Islet precursor cell (in vitro differentiated cells): ENCODE measurements at regions not wholly inside any gene's neighbourhood (a gene's known extent, or its start where the extent isn't known, plus 50 kb on each side); places are given as distances from the start of the nearest gene placed in this dataset.
A peak's percentile ranks its signal among the peaks of the same experiment; 100 is the strongest.
"Not testable (repeated sequence)": the region's sequence is repeated elsewhere in the genome, so short reads cannot be mapped to it uniquely, and the experiment has no call there.

Experiments
- DNase-seq: peaks from one replicate; pipeline ENCODE4 v3.0.0-alpha.2; 2018

DNA sequence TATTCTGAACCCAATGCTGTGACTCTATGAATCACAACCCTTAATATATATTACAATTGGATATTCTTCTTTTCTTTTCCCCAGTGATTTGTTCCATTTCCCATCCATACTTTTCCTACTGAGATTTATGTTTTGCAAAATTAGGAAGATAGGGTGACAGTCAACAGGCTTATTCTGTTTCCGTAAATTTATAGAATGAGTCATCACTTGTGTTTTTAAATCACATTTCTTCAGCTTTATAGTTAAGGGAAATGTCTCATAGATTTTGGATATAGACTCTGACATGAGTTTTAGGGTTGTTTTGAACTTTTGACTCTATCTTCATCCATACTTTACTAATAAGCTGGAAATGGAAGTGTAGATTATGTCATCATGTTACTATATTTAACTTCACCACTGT lies 661.6 kb upstream of the FBXO33 start:
- DNase-seq = no peak

DNA sequence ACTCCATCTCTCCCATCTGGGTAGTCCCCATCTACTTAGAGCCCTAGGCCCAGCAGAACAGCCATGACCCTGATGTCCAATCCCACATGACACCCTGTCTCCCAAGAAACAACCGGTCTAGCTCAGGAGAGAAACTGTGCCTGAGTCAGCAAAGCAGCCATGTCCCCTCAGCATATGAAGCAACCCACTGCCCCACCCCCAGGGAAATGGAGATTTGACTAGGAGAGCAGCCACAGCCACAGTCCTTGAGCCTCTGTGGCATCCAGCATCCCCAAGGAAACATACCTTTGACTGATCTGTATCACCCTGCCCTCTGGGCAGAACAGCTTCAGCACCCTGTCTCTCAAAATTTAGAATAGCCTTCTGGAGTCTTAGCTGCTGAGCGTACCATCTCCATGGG lies 641.9 kb upstream of the FBXO33 start:
- peak; percentile 69 for DNase-seq

DNA sequence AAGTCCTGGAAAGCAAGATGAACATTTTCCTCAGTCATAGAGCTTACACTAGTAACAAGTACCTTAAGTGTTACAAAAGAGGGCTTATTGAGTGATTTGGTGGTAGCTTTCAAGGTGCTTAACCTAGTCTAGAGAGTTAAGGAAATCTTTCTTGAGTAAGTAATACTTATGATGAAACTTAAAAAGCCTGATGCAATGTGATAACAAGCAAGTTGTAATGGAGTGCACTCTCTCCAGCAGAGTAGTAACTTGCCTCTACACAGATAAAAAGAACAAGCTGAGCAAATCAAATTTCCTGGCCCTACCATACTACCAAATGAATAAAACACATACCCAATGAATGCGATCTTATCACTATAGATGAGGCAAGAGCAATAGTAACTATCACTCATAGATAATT lies 639.9 kb upstream of the FBXO33 start:
- no peak for DNase-seq

DNA sequence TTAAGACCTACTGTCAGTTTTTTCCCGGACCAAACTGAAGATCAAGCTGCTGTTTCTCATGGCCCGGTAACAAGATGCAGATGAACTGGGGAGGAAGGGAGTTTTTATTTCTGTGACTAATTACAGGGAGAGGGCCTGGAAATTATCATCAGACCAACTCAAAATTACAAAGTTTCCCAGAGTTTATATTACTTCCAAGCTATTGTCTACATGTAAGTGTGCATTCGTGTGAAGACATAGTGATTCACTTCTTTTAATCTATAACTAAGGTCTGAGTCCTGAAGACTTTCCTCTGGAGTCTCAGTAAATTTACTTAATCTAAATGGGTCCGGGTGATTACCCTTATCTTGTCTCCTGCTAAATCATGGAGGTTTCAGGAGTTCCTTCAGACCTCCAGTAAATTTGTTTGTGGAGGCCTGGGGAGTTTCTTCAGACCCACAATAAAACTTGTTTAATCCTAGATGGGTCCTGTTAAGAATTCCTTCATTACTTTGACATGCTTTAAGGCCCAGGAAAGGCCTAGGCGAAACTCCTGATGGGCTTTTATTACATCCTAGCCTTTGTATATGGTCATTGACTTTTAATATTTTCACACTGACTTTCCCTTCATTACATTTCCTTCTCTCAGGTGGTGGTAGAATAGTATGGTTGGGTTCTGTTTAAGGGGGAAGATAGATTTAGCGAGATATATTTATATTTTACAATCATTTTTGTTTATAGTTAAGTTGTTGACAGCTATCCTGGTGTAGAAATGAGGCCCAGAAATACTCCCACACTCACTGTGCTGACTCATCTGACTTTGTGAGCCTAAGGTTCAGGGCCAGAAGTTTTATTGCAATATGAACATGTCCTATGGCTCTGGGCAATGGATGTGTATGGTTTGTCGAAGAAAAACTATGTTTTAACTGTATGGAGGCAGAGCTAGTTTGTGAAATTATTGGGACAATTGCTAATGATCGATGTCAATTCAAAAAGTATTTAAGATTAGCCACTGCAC lies 627.0 kb upstream of the FBXO33 start:
- no peak for DNase-seq

DNA sequence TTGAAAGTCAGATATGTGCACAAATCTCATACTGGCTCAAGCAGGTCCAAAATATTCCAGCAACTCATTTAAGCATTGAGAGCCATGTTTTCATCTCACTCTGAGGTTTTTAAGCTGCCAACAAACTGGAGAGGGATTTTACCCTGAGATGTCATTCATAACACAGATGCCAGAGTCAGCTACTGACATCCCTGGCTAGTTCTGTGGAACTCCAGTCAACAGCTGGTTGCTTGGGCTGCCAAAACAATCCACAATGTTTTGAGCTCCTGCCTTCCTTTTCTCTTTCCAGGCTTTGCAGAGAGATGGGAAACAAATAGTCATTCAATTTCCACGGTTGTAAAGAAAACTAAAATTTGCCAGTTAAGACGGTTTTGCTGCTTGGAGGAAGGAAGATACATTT lies 621.2 kb upstream of the FBXO33 start:
- no peak for DNase-seq

DNA sequence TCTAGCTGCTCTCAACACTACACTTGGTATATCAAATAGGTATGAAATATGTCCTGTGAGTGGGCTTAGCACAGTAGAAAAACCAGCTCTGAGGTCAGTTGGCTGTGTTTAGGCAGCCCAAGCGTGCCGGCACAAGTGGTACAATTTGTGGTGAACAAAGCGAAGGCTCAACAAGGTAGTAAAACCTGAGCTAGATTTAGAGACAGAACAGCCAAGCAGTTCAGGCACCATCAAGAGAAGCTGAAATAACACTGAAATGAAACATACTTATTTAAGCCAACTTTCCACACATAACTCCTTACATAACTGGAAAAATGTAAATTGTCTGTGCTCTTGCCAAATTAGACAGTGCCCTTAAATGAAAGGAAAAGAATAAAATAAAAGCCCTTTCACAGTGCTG lies 596.8 kb upstream of the FBXO33 start:
- no peak for DNase-seq

DNA sequence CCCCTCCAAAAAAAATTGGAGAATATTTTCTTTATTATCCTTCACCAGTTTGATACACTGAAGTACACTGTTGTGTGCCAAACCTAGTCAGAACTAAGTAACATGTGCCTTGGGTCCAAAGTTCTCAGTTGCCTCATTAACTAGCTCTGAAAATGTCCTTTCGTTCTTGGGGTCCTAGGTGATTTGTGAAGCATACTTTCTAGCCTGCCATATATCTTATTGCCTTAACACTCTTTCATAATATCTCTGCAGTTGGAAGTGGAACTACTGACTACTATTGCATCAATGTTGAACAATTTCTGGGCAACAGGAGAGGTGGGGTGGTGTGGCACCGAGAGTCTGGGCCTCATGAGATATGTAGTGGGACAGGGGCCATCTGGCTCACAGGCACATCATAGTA lies 592.9 kb upstream of the FBXO33 start:
- DNase-seq = no peak

DNA sequence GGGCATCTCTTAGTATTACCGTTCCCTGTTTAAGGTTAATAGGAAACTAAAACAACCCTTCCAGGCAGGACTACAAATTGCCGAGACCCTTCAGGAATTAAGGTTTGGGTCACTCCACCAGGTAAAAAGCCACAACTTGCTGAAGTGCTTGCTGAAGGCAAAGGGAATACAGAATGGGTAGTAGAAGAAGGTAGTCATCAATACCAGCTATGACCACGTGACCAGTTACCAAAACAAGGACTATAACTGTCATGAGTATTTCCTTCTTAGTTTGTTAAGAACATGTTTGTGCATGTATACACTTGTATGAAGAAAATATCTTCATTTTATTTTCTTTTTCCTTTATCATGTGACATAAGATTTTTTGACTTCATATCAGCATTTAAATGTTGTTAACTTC lies 578.7 kb upstream of the FBXO33 start:
- no peak for DNase-seq

DNA sequence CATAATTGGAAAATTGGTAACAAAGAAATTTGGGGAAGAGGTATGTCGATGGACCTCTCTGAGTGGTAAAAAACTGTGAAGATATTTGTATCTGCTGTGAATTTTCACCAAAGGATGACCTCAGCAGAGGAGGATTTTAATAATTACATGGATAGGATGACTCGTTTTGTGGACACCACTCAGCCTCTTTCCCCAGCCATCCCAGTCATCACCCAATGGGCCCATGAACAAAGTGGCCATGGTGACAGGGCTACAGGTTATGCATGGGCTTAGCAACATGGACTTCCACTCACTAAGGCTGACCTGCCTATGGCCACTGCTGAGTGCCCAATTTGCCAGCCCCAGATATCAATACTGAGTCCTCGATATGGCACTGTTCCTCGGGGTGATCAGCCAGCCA lies 577.5 kb upstream of the FBXO33 start:
- DNase-seq = no peak

DNA sequence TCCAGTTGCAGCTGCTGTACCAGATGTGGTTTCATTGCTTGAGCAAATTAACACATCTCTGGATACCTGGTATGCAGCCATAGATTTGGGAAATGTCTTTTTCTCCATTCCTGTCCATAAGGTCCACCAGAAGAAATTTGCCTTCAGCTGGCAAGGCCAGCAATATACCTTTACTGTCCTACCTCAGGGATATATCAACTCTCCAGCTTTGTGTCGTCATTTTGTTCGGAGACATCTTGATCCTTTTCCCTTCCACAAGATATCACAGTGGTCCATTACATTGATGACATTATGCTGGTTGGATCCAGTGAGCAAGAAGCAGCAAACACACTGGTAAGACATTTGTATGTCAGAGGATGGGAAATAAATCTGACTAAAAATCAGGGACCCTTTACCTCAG lies 576.1 kb upstream of the FBXO33 start:
- DNase-seq = not testable (repeated sequence)

DNA sequence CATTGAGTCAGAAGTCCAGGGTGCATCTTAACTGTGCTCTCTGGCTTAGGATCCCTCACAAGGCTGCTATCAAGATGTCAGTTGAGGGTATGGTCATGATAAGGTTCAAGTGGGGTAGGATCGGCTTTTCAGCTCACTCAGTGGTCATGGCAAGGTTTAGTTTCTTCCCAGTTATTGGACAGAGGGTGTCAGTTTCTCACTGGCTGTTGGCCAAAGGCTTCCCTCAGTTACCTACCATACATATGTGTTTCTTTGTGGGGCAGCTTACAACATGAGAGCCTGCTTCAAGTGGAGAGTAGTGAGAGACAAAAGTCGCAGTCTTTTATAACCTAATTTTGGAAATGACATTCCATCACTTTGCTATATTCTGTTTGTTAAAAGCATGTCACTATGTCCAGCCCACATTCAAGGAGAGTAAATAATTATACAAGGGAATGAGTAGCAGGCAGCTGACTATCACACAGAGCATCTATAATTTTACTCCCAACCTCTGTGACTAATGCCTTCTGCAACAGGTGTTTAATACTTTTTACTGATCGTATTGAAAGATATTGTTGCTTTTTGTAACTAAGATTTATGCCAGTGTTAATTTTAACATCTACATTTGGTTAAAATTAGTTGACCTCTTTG lies 572.8 kb upstream of the FBXO33 start:
- DNase-seq = no peak

DNA sequence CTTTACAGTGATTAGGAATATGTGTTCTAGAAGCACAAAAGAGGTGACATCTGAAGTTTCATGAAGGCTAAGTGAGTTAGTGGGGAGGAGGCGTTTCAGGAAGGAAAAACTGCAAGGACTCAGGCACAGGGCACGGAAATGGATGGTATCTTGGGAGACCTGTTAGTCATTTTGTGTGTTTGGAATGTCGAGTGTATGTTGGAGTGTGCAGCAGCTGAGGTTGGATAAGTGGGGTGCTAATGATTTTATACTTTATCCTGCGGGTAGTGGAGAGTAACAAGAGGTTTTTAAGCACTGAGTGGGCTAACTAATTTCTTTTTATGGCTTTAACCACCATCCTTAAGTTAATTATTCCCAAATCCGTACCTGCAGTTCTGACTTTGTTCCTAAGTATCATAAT lies 571.5 kb upstream of the FBXO33 start:
- DNase-seq = no peak

DNA sequence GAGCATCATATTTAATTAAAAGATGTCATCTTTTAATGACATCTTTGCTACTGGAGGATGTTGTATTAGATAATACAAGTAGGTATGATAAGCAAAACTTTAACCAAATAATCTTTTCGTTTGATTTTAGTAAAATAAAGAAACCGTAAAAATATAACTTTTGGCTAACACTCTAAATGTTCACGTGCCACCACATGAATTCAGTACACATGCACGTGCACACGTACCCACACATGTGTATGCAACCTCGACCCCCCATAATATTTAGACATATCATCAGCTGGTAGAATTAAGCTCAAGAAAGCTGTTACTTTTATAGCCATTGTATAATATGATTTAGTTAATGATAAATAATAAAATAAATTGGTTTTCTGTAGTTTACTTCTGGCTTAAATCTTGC lies 566.6 kb upstream of the FBXO33 start:
- no peak for DNase-seq

DNA sequence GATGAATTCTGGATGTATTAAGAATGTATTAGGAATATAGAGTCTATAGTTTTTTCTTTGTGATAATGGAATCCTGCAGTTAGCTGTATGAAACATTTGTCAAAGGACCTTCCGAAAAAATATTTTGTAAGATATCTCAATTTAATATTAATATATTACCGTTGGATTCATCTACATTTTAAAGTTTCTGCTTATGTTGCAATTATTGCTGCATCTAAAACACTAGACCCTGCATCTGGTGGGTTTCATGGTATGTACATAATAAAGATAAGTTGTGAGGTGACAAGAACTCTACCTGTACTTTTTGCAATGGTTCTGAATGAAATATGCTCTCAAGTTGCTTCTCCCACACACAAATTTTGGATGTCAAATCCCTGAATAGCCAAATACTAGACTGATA lies 565.9 kb upstream of the FBXO33 start:
- no peak for DNase-seq

DNA sequence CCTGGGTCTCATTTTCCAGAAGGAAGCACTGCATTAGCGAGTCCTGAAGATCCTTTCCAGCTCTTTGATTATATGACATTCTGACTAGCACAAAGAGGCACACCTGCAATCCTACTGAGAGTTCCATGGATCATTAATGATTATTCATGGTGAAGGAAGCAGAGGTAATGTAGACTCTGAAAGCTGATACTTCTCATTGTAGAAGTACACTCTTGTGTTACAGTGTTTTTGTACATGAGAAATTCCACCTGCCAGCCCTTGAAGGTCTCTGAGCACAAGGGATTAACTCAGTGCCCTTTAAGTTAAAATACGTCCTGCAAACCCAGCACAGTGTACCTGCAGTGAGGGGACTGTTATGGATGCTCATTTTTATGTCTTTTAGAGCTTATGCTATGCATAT lies 558.8 kb upstream of the FBXO33 start:
- no peak for DNase-seq

DNA sequence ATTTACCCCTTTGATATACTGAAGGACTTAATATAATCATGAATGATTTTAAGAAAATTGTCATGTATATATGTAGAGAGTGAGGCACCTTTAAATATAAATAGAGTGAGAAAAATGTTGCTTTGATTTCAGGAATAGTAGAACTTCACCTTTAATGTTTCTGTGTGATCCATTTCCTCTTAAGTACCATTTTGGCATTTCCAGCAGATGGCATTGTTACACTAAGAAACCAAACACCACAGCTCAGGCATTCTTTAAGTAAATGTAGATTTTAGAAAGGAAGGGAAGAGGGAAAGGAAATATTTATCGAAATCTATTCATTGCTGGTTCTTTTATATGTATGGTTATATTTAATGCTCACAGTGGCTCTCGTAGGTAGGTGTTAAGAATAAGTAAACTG lies 556.7 kb upstream of the FBXO33 start:
- no peak for DNase-seq

DNA sequence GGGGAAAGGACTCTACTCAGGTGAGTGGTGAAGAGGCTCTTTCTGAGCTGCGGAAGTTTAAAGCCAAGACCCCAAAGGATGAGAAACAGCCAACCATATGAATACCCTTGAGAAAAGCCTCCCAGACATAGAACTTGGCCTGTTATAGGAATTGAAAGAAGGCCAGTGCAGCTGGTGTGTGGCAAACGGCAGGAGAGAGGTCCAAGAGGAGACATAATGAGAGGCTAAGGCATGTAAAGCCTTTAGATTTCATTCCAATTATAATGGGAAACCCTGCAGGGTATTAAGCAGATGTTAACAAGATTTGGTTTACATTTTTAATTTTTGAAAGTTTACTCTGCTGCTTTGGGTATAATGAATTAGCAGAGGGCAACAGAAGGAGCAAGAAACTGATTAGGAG lies 552.1 kb upstream of the FBXO33 start:
- no peak for DNase-seq

DNA sequence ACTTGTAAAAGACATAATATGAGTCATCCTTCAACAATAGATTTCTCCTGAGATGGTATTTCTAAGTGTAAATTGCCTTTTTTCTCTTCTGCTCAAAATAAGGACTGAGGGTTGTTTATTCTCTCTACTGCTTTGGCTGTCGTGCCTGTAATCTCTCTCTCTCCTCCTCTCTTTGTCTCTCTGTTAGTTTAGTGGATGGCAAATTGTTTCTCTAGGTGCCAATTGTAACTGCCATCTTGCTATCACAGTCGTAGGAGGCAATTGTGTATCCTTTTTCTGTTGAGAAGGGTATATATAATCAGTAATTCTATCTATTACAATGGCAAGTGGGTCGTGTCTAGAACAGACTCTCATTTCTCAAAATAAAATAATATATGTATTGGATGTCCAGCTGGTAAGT lies 545.0 kb upstream of the FBXO33 start:
- no peak for DNase-seq

DNA sequence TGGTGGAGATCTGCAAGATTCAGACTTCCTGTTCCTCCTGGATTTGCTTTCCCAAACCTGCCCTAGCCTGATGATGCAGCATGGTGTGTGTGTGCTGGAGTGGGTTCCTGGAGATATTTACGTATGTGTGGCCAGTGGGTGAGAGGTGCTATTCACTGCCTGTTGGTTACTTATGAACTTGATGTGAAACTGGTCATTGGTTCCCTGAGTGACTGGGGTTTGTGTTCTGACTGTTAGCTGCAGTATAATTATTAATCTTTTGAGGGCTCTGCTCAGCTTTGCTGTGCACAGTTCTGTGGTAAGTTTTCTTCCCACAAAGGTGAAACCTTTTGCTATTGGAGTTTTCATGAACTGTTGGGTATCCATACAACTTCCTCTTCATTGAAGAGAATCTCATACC lies 541.8 kb upstream of the FBXO33 start:
- DNase-seq = no peak

DNA sequence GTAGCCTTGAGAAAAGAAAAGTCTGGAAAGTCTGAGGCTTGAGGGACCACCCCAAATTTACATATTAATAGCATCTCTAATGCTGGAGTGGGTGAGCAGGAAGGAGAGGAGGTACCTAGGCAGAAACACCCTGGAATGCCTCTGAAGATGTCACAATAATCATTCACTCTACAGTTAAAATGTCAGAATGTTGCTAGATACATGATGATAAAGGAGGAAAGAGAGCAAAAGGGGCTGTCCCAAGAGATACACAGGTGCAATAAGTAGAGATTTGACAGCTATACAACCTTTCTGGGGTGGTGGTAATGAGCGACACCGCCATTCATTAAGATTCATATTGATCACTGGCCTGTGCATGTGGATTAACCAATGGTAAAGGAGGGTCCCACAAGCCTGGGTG lies 540.5 kb upstream of the FBXO33 start:
- DNase-seq = no peak

DNA sequence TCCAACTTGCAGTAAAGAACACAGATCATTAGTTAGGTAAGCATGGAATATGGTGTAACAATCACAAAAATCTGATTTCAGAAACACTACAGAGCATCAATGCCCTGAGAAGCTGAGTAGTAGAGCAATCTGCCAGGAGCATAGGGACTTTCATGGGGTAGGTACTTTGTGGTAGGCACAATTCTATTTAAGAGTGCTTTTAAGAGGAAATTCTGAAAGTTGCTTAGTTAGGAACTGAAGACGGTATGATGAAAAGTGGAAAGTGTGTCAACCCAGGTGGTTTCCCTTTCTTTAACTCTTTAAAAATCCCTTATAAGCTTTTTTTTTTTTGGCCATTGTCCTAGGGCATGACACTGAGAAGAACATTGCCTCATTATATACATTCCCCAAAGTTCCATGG lies 535.7 kb upstream of the FBXO33 start:
- DNase-seq = no peak

DNA sequence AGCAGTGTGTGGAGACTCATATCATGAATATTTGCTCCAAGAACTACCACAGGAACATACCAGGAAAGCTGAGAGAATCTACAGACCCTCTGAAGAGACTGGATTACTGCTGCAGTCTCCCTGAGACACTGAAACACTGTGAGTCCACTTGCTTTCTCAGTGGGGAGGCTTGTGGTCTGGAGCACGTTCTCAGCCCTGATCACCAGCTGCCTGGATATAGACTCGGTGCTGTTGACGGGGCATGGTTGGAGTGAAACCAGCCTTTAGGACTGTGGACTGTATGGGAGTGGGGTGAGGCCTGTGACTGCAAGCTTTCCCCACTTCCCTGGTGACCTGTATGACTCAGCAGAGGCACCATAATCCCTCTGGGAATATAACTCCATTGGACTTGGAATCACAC lies 525.8 kb upstream of the FBXO33 start:
- DNase-seq = no peak

DNA sequence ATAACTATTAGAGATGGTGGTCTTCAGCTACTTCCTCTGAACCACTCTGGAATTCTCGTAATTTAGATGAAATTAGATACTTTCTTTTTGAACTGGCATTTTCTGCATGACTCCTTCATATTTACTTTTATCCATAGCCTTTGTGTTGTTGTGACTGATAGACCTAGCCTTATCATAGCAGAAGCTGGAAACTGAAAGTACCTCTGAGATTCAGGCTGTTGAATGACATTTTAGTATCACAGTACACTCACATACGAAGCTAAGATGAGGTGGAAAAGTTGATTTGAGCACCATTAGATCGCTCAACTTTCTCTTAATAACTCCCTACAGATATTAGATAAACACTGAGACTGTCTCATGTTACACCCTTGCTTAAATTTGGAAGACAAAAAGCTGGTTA lies 525.1 kb upstream of the FBXO33 start:
- no peak for DNase-seq

DNA sequence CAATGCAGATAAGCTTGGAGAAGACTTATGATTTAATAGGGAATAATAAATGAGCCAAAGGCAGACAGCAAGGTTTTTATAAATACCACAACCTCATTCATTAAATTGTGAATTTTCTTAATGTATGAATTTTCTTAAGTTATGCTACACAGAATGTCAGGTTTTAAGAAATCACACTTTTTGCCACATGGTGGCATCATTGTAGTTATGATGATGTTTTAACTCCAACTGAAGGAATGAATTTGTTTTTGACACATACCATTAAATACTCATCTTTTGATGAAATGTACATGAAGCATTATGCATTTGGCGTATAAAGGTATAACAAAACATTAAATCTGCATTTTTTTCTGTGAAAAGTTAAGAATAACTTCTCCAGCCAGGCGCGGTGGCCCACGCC lies 524.1 kb upstream of the FBXO33 start:
- no peak for DNase-seq

DNA sequence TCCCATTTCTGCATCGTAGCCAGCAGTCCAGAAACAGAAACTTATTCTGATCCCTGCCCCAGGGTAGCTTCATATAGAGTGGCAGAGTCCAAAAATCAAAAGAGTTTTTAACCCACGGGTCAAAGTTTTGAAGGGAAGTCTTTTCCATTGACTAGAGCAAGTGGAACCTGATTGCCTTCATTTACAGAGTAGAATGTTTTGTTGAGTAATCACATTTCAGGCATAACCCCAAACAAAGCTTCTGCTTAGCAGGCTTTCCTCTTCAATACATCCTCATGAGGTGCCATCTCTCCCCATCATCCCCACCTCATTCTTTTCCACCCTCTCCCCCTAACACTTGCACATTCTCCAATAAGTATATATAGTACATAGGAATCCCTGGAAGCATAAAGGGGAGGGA lies 516.0 kb upstream of the FBXO33 start:
- no peak for DNase-seq
